Hindlimb muscle (tissue), 1 donor: ENCODE measurements at regions not wholly inside any gene's neighbourhood (a gene's known extent, or its start where the extent isn't known, plus 50 kb on each side); places are given as distances from the start of the nearest gene placed in this dataset.

Source experiments
- DNase-seq: peaks from one replicate; pipeline ENCODE4 v3.0.0-alpha.2; 2013

DNA sequence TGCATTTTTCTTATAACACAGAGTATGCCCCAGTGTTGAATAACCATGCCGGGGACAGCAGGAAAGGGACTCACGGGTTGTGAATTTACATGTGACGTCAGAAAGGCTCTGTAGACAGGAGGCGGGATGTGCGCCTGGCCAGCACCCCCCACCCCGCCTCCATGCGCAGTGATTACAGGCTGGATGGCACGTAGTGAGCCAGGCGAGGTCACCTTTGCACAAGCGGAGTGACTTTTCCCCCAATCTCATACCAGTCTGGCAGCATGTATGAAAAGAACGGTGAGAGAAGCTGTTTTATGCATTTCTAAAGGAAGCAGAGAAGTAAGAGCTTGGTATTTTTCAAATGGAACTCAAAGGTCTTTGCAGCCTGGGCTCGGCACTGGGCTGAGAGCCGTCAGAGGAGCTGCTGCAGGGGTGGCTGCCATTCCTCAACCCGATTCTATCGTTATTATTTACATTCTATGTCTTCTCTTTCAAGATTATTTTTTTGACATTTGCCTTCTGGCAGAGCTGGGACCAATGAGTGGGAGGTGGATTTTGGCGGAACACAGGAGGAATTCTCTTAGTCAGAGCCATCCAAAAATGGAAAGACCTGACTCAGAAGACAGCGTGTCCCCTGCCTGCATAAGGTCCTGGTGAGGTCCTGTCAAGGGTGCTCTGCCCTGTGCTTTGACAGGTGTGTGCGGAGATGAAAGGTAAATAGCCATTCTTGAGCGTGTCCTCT lies 115.6 kb upstream of the SLC45A1 start:
- peak; percentile 40 for DNase-seq

DNA sequence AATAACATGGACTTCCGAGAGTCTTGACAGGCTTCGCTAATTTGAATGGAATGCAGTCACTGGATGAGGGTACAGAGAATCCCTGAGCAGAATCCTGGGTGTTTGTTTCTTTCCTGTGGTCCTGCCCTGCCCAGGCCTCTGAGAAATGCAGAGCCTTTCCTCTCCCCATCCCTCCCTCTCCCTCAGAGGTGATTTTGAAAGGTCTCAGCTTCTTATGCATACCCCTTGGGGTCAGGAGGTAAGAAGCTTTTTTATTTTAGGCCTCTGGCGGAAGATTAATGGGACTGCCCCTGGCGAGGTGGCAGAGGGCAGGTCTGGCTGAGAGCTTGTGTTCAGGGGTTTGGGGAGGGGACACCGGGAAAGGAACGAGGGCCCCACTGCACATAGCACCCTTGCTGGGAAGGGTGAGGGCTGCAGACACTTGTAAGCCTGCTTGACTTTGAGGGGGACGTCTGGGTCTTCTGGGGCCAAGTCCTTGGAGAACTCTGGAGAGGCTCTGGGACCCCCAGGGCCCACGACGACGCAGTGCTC lies 116.5 kb upstream of the SLC45A1 start:
- DNase-seq = no peak

GRCh38 chr1:8200317-8201115 lies 117.4 kb upstream of the SLC45A1 start:
- DNase-seq = no peak

GRCh38 chr1:8198522-8198921 lies 119.4 kb upstream of the SLC45A1 start:
- DNase-seq = no peak

GRCh38 chr1:8197493-8198282 lies 120.2 kb upstream of the SLC45A1 start:
- DNase-seq = no peak

- DNase-seq = no peak
These were observed 123.3 kb upstream of the SLC45A1 start for GRCh38 chr1:8194481-8195227.

DNA sequence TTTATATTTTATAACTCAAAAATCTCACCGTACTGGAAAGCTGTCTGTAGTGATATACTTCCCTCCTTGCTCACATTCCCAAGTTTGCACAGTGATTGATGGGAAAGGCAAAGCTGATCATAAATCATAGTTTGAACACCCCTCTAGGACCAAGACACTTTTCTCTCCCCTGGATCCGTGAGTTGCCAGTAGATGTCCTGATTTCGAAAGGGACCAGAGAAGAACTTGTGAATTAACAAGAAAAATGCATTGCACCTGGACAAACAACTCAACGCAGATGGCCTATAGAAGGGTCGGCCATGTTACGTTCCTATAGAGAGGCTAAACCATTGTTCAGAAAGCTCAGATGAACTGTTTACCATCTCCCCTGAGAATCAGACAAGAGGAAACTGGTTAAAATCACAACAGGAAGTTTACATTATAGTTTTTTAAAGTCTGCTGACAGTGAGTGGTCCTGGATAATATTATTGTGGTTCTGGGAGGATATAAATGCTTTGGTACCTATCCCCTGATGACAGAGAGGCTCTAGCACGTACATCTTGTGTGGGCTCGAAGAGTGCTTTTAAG lies 124.0 kb upstream of the SLC45A1 start:
- no peak for DNase-seq

- DNase-seq = no peak
These were observed 126.4 kb upstream of the SLC45A1 start for GRCh38 chr1:8191474-8191873.

DNA sequence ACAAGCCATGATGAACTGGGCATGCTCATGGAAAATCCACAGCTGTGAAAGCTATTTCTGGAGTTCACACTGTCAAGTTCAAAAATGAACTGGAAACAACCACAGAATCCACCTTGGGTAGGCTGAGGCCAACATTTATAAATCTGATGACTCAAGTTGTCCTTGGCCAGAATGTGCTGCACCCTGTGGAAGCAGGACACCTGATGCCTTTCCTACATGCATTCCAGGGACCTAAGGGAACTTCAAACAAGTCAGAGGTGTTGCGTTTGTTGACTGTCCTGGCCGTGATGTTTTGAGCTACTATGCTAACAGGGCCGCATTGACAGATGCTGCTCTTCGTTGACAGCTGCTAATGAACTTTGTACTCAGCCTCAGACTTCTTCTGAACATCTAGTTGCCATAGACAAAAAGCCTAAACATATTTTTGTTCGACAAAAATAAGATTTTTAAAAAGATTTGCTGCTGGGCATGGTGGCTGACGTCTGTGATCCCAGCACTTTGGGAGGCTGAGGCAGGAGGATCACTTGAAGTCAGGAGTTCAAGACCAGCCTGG lies 127.9 kb upstream of the SLC45A1 start:
- peak; percentile 33 for DNase-seq

- DNase-seq = no peak
These were observed 132.5 kb upstream of the SLC45A1 start for GRCh38 chr1:8185400-8185799.

DNA sequence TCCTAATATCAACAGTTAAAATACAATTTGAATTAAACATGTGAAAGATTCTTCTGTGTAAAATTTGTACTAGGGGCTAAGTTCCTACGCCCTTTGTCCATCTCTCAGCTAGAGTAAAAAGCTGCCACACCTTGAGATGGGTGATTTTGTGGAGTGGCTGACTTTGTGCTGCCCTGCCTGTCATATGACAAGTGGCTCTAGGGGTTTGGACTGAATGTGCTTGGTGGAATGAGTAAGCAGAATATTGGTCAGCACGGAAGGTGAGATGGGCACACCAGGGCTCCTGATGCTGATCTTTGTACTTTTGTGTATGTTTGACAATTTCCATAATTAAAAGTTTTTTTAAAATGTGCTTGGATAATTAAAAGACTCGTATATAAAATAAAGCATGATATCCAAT lies 133.6 kb upstream of the SLC45A1 start:
- no peak for DNase-seq

GRCh38 chr1:8182034-8182761 lies 135.7 kb upstream of the SLC45A1 start:
- DNase-seq = no peak

DNA sequence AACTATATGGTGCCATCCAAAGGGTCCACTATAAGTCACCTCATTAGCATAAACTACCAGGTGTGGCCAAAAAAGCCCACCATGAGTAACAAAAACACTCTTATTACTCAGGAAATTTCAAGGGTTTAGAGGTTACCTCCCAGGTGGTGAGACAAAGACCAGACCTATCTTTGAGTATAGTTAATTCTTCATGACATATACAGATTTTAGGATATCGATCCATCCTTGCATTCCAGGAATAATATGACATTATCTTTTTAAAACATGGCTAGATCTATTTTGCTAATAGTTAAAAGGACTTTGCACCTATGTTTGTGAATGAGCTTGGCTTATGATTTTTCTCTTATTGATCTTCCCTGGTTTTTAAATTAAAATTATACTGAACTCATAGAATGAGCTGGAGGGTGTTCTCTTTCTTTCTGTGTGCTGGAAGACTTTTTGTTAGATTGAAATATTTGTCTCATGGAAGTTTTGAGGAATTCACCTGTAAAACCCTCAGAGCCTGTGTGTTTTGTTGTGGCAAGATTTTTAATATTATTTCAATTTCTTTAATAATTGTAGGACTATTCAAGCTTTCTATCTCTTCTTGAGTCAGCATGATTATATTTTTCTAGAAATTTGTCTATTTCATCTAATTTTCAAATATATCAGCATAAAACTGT lies 138.7 kb upstream of the SLC45A1 start:
- DNase-seq = no peak

- DNase-seq = no peak
These were observed 141.6 kb upstream of the SLC45A1 start for GRCh38 chr1:8176279-8176678.

- no peak for DNase-seq
These were observed 143.1 kb upstream of the SLC45A1 start for GRCh38 chr1:8174807-8175206.

- no peak for DNase-seq
These were observed 145.8 kb upstream of the ERRFI1 start for GRCh38 chr1:8171751-8172464.

DNA sequence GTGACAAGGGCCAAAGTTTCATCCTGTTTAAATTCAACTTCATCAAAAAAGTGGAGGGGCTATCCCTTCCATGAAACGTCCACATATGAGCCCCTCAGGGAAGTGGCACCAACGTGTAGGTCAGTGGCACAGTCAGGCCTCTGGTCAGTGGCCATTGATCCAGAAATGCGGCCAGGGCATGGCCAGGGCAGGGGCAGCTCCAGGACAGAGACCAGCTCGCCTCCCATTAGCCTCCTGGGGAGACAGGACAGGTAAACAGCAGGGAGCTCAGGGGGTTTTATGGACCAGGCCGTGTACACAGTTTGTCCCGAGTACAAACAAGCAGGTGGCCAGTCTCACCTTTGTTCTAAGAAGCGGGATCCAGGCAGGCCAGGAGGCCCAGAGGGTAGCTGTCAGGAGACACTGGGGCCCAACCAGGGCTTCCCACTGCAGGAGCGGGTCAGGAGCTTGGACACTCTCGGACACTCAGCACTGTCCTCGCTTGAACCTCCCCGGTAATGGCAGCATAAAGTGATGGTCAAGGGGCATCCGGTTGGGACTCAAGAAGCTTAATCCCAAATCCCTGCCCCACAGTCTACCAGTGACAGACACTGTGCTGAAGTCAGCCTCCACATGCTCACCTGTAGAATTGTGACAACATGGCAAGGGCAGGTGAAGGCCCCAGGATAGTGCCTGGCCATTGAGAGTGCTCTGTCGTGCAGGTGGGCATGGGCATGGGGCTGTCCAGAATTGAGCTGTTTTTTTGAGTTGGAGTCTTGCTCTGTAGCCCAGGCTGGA lies 144.1 kb upstream of the ERRFI1 start:
- no peak for DNase-seq

DNA sequence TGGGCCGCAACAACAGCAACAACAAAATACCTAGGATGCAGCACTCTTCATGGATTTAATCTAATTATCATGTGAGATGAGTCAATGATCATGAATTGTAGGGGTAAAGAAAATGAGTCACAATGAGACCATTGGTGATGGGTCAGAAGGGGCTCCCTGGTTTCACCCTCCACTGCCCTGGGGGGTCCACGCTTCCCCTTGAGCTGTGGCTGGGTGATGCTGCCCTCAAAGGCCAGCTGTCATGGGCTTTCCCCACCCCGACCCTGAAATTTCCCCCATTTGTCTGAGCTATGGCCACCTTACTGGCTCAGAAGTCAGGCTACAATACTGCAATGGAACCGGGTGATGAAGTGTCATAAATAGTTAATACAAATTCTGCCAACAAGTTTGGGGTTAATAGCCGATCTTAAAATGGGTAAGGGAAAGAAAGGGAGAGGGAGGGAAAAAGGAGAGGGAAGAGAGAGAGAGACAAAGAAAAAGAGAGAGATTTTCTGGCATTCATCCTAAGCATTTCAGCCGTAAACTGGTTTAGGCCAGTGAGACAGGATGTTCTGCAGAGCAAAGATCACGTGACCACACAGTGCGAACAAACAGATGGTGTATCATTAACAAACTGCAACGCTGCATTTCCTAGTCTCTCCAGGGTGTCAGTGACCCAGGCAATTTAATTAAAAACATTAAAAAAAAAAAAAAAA lies 143.4 kb upstream of the ERRFI1 start:
- DNase-seq = peak; percentile 88
